ENCODE measurements at regions not wholly inside any gene's neighbourhood (a gene's known extent, or its start where the extent isn't known, plus 50 kb on each side); places are given as distances from the start of the nearest gene placed in this dataset.

DNA sequence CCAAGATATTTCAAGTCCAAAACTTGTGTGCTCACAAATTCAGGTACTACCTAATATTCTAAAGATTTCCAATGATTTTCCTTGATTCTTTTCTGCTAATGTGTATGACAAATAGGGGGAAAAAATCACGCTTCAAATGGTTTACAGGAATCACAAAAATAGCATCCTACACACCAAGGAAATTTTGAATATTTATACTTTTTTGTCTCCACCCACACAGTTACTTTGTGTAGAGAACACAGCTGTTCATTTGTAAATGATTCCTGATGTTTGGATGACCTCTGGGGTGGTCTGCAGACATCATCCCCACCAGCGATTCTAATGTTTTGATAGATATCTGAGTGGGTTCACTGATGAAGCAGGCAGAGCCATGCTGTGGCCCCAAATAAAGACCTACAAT, 260.6 kb upstream of the NCKAP5 start:
- no peaks in the 10 kb centered on the region for H3K9me3 ChIP-seq (replicated peaks; ENCODE audit: control insufficient read depth, insufficient read depth, low read depth, low read length)
- TF ChIP-seq RBBP5 (IDR thresholded peaks at IDR 0.05; ENCODE audit: borderline replicate concordance, insufficient read depth, low read length, poor library complexity, severe bottlenecking): no peak
- no peak for TF ChIP-seq ZBTB49 (CRISPR knock-in tag; IDR thresholded peaks at IDR 0.05; ENCODE audit: borderline replicate concordance)
- no peak for TF ChIP-seq RNF2 (IDR thresholded peaks at IDR 0.05)
- no peak for TF ChIP-seq MECOM (CRISPR knock-in tag; IDR thresholded peaks at IDR 0.05)
- no peak for TF ChIP-seq MYNN (IDR thresholded peaks at IDR 0.05)
- TF ChIP-seq MYNN (CRISPR knock-in tag; IDR thresholded peaks at IDR 0.05): no peak
- TF ChIP-seq ARNT (IDR thresholded peaks at IDR 0.05): no peak
- TF ChIP-seq THRAP3 (IDR thresholded peaks at IDR 0.05; ENCODE audit: borderline replicate concordance): no peak
- no peak for TF ChIP-seq PTRF (tag; IDR thresholded peaks at IDR 0.05)
- no peak for TF ChIP-seq ZFP91 (CRISPR knock-in tag; IDR thresholded peaks at IDR 0.05)
- no peak for TF ChIP-seq ZNF324 (CRISPR knock-in tag; IDR thresholded peaks at IDR 0.05)
- TF ChIP-seq, protein P1, sequence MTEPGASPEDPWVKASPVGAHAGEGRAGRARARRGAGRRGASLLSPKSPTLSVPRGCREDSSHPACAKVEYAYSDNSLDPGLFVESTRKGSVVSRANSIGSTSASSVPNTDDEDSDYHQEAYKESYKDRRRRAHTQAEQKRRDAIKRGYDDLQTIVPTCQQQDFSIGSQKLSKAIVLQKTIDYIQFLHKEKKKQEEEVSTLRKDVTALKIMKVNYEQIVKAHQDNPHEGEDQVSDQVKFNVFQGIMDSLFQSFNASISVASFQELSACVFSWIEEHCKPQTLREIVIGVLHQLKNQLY (CRISPR knock-in tag; conservative IDR thresholded peaks at IDR 0.05): no peak
- no peak for TF ChIP-seq ETV5 (CRISPR knock-in tag; IDR thresholded peaks at IDR 0.05; ENCODE audit: low read depth)
- TF ChIP-seq VEZF1 (CRISPR knock-in tag; IDR thresholded peaks at IDR 0.05): no peak
- no peak for TF ChIP-seq ZNF274 (IDR thresholded peaks at IDR 0.05; ENCODE audit: borderline replicate concordance, low read depth, low read length)
- no peak for TF ChIP-seq SMARCB1 (IDR thresholded peaks at IDR 0.05; ENCODE audit: insufficient read length, low read depth)
- TF ChIP-seq MCM3 (IDR thresholded peaks at IDR 0.05): no peak
- no peak for TF ChIP-seq SIN3B (IDR thresholded peaks at IDR 0.05; ENCODE audit: low read depth)
- TF ChIP-seq SIN3A (IDR thresholded peaks at IDR 0.05; ENCODE audit: borderline replicate concordance in 2 of 2, control insufficient read depth in 1 of 2, low read depth in 2 of 2, low read length in 2 of 2): no peak

More for the DNA sequence above, 260.6 kb upstream of the NCKAP5 start:
- H3K4me3 ChIP-seq: no peak overlapping the region
- H3K9me1 ChIP-seq (ENCODE audit: control insufficient read depth, insufficient read depth, low read length): no peaks in the 10 kb centered on the region
- in situ Hi-C loops (cut with MboI) (no loop called here), intact Hi-C loops (cut with micrococcal nuclease) (no loop called here)
- H3K27me3 ChIP-seq (ENCODE audit: control insufficient read depth in 2 of 2, insufficient read depth in 2 of 2, low read length in 2 of 2): no peaks in the 10 kb centered on the region
- ChIA-PET POLR2A (interaction anchor here (0.5 kb wide), 1 partner anchor 172 kb away, joined by 3 read pairs; no protein-coding TSS in a partner anchor), CTCF (ENCODE audit: low intra/inter-chr PET ratio) (no interaction called here)
- no peak overlapping the region for H2AFZ ChIP-seq (ENCODE audit: low read depth, low read length)
- no peak overlapping the region for H3K9ac ChIP-seq (ENCODE audit: insufficient read depth in 1 of 2, low read depth in 2 of 2, low read length in 2 of 2)
- no peaks in the 10 kb centered on the region for H4K20me1 ChIP-seq (replicated peaks; ENCODE audit: control insufficient read depth, insufficient read depth, low read length)
- H3K4me1 ChIP-seq (replicated peaks in 1 of 2; ENCODE audit: control insufficient read depth in 2 of 2, insufficient read depth in 2 of 2, low read length in 2 of 2): no peaks in the 10 kb centered on the region
- 0% methylated on average over 2 of the region's 2 CpGs for WGBS (ENCODE audit: insufficient coverage, low coverage, missing lambda C conversion rate)
- H3K36me3 ChIP-seq (ENCODE audit: control insufficient read depth, insufficient read depth, low read length): no peaks in the 10 kb centered on the region
- FAIRE-seq: no peak
- no peak for DNase-seq (ENCODE audit: extremely low read depth in 1 of 4, low spot score in 3 of 4)
- no TSS peak for BruUV-seq (replicated peaks)
- H3K27ac ChIP-seq (ENCODE audit: extremely low read depth, low read depth, low read length): no peak overlapping the region
- ATAC-seq: no peak
- no peaks in the 10 kb centered on the region for H3K79me2 ChIP-seq (ENCODE audit: control insufficient read depth, insufficient read depth, low read length)
- H3K4me2 ChIP-seq (ENCODE audit: insufficient read depth, low read length): no peak overlapping the region
